B cell (primary cell): ENCODE measurements at regions not wholly inside any gene's neighbourhood (a gene's known extent, or its start where the extent isn't known, plus 50 kb on each side); places are given as distances from the start of the nearest gene placed in this dataset.

Source experiments
- ATAC-seq: fragments of 200-7000 bp; cut with Tn5 transposase; one replicate; pipeline ENCODE4 v1.10.0; 2021; ENCODE audit warnings: low read depth, mild to moderate bottlenecking, moderate number of reproducible peaks, moderate library complexity
- CTCF ChIA-PET: fragments of 350-600 bp; sonication (Branson Sonifier 250); formaldehyde crosslinking; loops from one replicate; lab custom pipeline; 2021; ENCODE audit warnings: antibody characterized with exemption, inconsistent platforms; lab: Charles Lee
- POLR2A ChIA-PET: fragments of 350-600 bp; sonication (Branson Sonifier 250); formaldehyde crosslinking; loops from one replicate; lab custom pipeline; 2021; ENCODE audit warnings: antibody characterized with exemption; lab: Charles Lee
- DNase-seq: peaks from one replicate; pipeline ENCODE4 v3.0.0; 2013
- H2AFZ ChIP-seq: 2 replicates; pipeline ENCODE4 v1.6.1; 2012; ENCODE audit warnings: mild to moderate bottlenecking, low read depth, low read length; ENCODE audit not compliant: insufficient read depth, poor library complexity, severe bottlenecking
- H3K27ac ChIP-seq, 2 donors: 1 replicate in 1 of 2; 2 replicates in 1 of 2; pipeline ENCODE4 v1.5.1; 2012 to 2013; ENCODE audit warnings: low read length in 2 of 2, mild to moderate bottlenecking in 2 of 2, moderate library complexity in 1 of 2
- H3K27me3 ChIP-seq, 4 experiments: fragments of 200-600 bp in 1 of 4; sonication (generic) in 1 of 4; replicated peaks in 1 of 4; 1 replicate in 2 of 4; 2 replicates in 2 of 4; pipeline versions ENCODE4 v1.6.1 to v1.7.0; 2013 to 2016; ENCODE audit warnings: low read length in 3 of 4, mild to moderate bottlenecking in 2 of 4, mixed read lengths in 1 of 4, moderate library complexity in 1 of 4; ENCODE audit not compliant: insufficient read depth in 4 of 4, control insufficient read depth in 3 of 4; ENCODE audit errors: control extremely low read depth in 1 of 4
- H3K36me3 ChIP-seq, 2 experiments: replicated peaks in 1 of 2; 1 replicate in 1 of 2; 2 replicates in 1 of 2; pipeline versions ENCODE4 v1.6.1 to v1.7.1; 2013; ENCODE audit warnings: low read length in 1 of 2; ENCODE audit not compliant: insufficient read depth in 2 of 2, control insufficient read depth in 1 of 2; ENCODE audit errors: control extremely low read depth in 1 of 2, extremely low read depth in 1 of 2
- H3K4me1 ChIP-seq, 2 donors: fragments of 200-600 bp in 1 of 2; sonication (generic) in 1 of 2; 1 replicate in 1 of 2; 2 replicates in 1 of 2; pipeline versions ENCODE4 v1.5.1 to v1.6.1; 2013 to 2017; ENCODE audit warnings: low read length in 2 of 2; ENCODE audit not compliant: control insufficient read depth in 2 of 2, insufficient read depth in 2 of 2
- H3K4me2 ChIP-seq: replicated peaks from 2 replicates; pipeline ENCODE3; 2012; ENCODE audit warnings: mild to moderate bottlenecking, low read depth, low read length; ENCODE audit not compliant: poor library complexity, severe bottlenecking
- H3K4me3 ChIP-seq, 5 experiments: fragments of 200-600 bp in 1 of 5; sonication (generic) in 1 of 5; 1 replicate in 3 of 5; 2 replicates in 2 of 5; pipeline versions ENCODE4 v1.5.1 to v1.7.0; 2011 to 2016; ENCODE audit warnings: low read length in 4 of 5, mild to moderate bottlenecking in 4 of 5, low read depth in 2 of 5, control low read depth in 1 of 5, moderate library complexity in 1 of 5; ENCODE audit not compliant: insufficient read depth in 1 of 5; ENCODE audit errors: control extremely low read depth in 1 of 5, extremely low read depth in 1 of 5
- H3K79me2 ChIP-seq: fragments of 200-600 bp; sonication (generic); one replicate; pipeline ENCODE4 v1.6.0; 2016; ENCODE audit warnings: low read length; ENCODE audit not compliant: control insufficient read depth, insufficient read depth
- H3K9ac ChIP-seq: fragments of 200-600 bp; sonication (generic); 2 replicates; pipeline ENCODE4 v1.6.1; 2017; ENCODE audit warnings: mild to moderate bottlenecking, low read length, moderate library complexity
- H3K9me3 ChIP-seq, 3 donors: one replicate each; pipeline versions ENCODE4 v1.6.1 to v1.7.1; 2013; ENCODE audit warnings: low read length in 2 of 3; ENCODE audit not compliant: control insufficient read depth in 2 of 3, insufficient read depth in 1 of 3; ENCODE audit errors: control extremely low read depth in 1 of 3
- H4K20me1 ChIP-seq: 2 replicates; pipeline ENCODE4 v1.6.0; 2012; ENCODE audit warnings: mild to moderate bottlenecking, low read length; ENCODE audit not compliant: insufficient read depth, control insufficient read depth, poor library complexity, severe bottlenecking
- H3K27ac Mint-ChIP-seq: one replicate; pipeline ENCODE4 v1.8.0; 2021; ENCODE audit warnings: mixed read lengths
- H3K27me3 Mint-ChIP-seq: one replicate; pipeline ENCODE4 v1.8.0; 2021; ENCODE audit warnings: mixed read lengths
- H3K4me1 Mint-ChIP-seq: one replicate; pipeline ENCODE4 v1.8.0; 2021; ENCODE audit warnings: mixed read lengths
- H3K4me3 Mint-ChIP-seq: one replicate; pipeline ENCODE4 v1.8.0; 2021; ENCODE audit warnings: mixed read lengths
- H3K9me3 Mint-ChIP-seq: one replicate; pipeline ENCODE4 v1.8.0; 2022; ENCODE audit warnings: mixed read lengths; ENCODE audit not compliant: insufficient read depth
- EZH2 ChIP-seq: IDR thresholded peaks from 2 replicates; pipeline ENCODE4 v1.6.1; 2012; ENCODE audit warnings: borderline replicate concordance, low read depth, mild to moderate bottlenecking, moderate library complexity, low read length; ENCODE audit not compliant: insufficient read depth, poor library complexity, severe bottlenecking
- WGBS: methylation state at CpG from one replicate; pipeline ENCODE4 v1.1.5; 2013; ENCODE audit warnings: missing lambda C conversion rate; ENCODE audit not compliant: insufficient coverage; 5-methylcytosine and 5-hydroxymethylcytosine counted together
- intact Hi-C: fragments of 100-400 bp; cut with micrococcal nuclease; formaldehyde crosslinking; loops from one replicate; pipeline ENCODE4 v1.10.0; 2022
- TF ChIP-seq, protein P1 (sequence below): fragments of 200-600 bp; IDR thresholded peaks from one replicate; pipeline ENCODE4 v1.8.0; 2022; ENCODE audit warnings: antibody characterized with exemption, mild to moderate bottlenecking

DNA sequence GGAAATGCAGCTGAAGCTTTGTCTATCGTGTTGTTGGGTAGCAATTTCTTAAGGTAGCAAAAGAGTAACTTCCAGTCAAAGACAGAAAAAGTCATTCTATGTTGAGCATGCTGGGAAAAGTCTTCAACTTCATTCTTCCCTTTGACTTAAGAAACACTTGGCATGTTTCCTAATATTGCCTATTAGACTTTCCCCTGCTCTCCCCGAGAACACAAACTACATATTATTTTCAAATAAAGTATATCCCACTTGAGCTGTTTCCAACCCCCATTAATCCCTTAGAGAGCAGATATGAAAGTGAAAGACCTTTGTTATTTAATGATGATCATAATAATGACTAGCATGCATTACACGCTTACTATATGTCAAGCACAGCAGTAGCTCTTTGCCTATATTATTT lies 136.0 kb upstream of the SPOPL start:
- TF ChIP-seq, protein P1, sequence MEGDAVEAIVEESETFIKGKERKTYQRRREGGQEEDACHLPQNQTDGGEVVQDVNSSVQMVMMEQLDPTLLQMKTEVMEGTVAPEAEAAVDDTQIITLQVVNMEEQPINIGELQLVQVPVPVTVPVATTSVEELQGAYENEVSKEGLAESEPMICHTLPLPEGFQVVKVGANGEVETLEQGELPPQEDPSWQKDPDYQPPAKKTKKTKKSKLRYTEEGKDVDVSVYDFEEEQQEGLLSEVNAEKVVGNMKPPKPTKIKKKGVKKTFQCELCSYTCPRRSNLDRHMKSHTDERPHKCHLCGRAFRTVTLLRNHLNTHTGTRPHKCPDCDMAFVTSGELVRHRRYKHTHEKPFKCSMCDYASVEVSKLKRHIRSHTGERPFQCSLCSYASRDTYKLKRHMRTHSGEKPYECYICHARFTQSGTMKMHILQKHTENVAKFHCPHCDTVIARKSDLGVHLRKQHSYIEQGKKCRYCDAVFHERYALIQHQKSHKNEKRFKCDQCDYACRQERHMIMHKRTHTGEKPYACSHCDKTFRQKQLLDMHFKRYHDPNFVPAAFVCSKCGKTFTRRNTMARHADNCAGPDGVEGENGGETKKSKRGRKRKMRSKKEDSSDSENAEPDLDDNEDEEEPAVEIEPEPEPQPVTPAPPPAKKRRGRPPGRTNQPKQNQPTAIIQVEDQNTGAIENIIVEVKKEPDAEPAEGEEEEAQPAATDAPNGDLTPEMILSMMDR: no peak
- no peak for TF ChIP-seq EZH2
- H3K9me3 Mint-ChIP-seq: no peaks in the 10 kb centered on the region

DNA sequence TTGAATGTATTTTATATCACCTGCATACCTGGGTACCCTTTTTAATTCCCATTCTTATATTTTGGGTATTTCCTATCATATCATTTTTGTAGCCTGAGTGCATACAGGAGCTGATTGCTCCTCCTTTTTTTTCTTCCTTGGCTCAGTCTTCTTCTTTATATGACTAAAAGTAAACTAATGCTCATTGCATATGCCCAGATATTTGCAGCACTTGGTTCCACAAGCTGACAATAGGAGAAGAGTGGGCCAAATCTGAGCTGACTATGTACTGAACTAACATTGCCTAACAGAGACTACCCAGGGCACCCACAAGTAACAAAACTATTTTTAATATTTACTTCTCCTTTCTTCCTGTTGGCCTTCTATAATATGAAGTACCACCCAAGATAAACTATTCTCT lies 131.7 kb upstream of the SPOPL start:
- Histone ChIP-seq H3K4me1 (no peaks in the 10 kb centered on the region), H3K27ac (no peak overlapping the region), H3K27me3 (no peaks in the 10 kb centered on the region), H2AFZ (no peak overlapping the region), H3K9me3 (no peaks in the 10 kb centered on the region), H3K4me3 (no peak overlapping the region), H3K9ac (no peak overlapping the region), H3K4me2 (no peak overlapping the region), H4K20me1 (no peaks in the 10 kb centered on the region), H3K36me3 (no peaks in the 10 kb centered on the region), H3K79me2 (no peaks in the 10 kb centered on the region)
- Mint-ChIP-seq H3K27me3 (no peaks in the 10 kb centered on the region), H3K9me3 (no peaks in the 10 kb centered on the region), H3K4me1 (no peaks in the 10 kb centered on the region), H3K4me3 (no peak overlapping the region), H3K27ac (no peak overlapping the region)
- TF ChIP-seq EZH2: no peak
- TF ChIP-seq, protein P1: no peak
- intact Hi-C loops: loop anchor here (5.0 kb wide), 1 partner anchor 417 kb away; no protein-coding TSS in a partner anchor
- CTCF ChIA-PET: no interaction called here
- POLR2A ChIA-PET: no interaction called here
- DNase-seq: no peak
- no peak for ATAC-seq

More for the DNA sequence above, 136.0 kb upstream of the SPOPL start:
- ChIA-PET CTCF (no interaction called here), POLR2A (no interaction called here)
- Histone ChIP-seq H3K4me1 (no peaks in the 10 kb centered on the region), H4K20me1 (no peaks in the 10 kb centered on the region), H2AFZ (no peak overlapping the region), H3K4me2 (no peak overlapping the region), H3K36me3 (no peaks in the 10 kb centered on the region), H3K27ac (no peak overlapping the region), H3K27me3 (no peaks in the 10 kb centered on the region), H3K79me2 (no peaks in the 10 kb centered on the region), H3K4me3 (no peak overlapping the region), H3K9me3 (no peaks in the 10 kb centered on the region), H3K9ac (no peak overlapping the region)
- intact Hi-C loops: no loop called here
- Mint-ChIP-seq H3K4me1 (no peaks in the 10 kb centered on the region), H3K27ac (no peak overlapping the region), H3K4me3 (no peak overlapping the region), H3K27me3 (no peaks in the 10 kb centered on the region)
- ATAC-seq: no peak
- DNase-seq: no peak
- no CpG with 5 or more reads among the region's 3 CpGs for WGBS
